CD4-positive, alpha-beta T cell (primary cell): ENCODE measurements at regions not wholly inside any gene's neighbourhood (a gene's known extent, or its start where the extent isn't known, plus 50 kb on each side); places are given as distances from the start of the nearest gene placed in this dataset.

ENCODE experiments used
- ATAC-seq: fragments of 200-7000 bp; cut with Tn5 transposase; one replicate; pipeline ENCODE4 v1.10.0; 2022; ENCODE audit warnings: mild to moderate bottlenecking; ENCODE audit not compliant: poor library complexity
- CTCF ChIA-PET: fragments of 350-600 bp; sonication (Branson Sonifier 250); formaldehyde crosslinking; loops from one replicate; lab custom pipeline; 2021; ENCODE audit warnings: antibody characterized with exemption, inconsistent platforms; lab: Charles Lee
- POLR2A ChIA-PET: fragments of 350-600 bp; sonication (Branson Sonifier 250); formaldehyde crosslinking; loops from one replicate; lab custom pipeline; 2021; ENCODE audit warnings: antibody characterized with exemption, inconsistent platforms; lab: Charles Lee
- DNase-seq, 14 experiments: peaks; one replicate each; pipeline ENCODE4 v3.0.0-alpha.2; 2013 to 2020; ENCODE audit warnings: mixed read lengths in 2 of 14
- H3K27ac ChIP-seq, 2 donors: one replicate each; pipeline versions ENCODE4 v1.5.1 to v1.7.0; 2013; ENCODE audit warnings: low read length in 2 of 2, low read depth in 1 of 2, mild to moderate bottlenecking in 1 of 2
- H3K27me3 ChIP-seq, 2 experiments: 1 replicate in 1 of 2; 2 replicates in 1 of 2; pipeline versions ENCODE4 v1.6.1 to v1.7.0; 2013; ENCODE audit warnings: low read length in 2 of 2, control low read depth in 1 of 2, mild to moderate bottlenecking in 1 of 2, moderate library complexity in 1 of 2; ENCODE audit not compliant: insufficient read depth in 2 of 2, control insufficient read depth in 1 of 2
- H3K36me3 ChIP-seq: one replicate; pipeline ENCODE4 v1.6.1; 2013; ENCODE audit warnings: low read length, control low read depth; ENCODE audit not compliant: insufficient read depth
- H3K4me1 ChIP-seq: one replicate; pipeline ENCODE4 v1.6.1; 2013; ENCODE audit warnings: low read length, control low read depth; ENCODE audit not compliant: insufficient read depth
- H3K4me3 ChIP-seq: one replicate; pipeline ENCODE4 v1.5.1; 2013; ENCODE audit warnings: mild to moderate bottlenecking, low read length, moderate library complexity
- H3K9me3 ChIP-seq, 2 experiments: 1 replicate in 1 of 2; 2 replicates in 1 of 2; pipeline versions ENCODE4 v1.6.1 to v1.7.0; 2013; ENCODE audit warnings: low read length in 2 of 2, mild to moderate bottlenecking in 2 of 2, control low read depth in 1 of 2, moderate library complexity in 1 of 2; ENCODE audit not compliant: control insufficient read depth in 1 of 2, insufficient read depth in 1 of 2
- H3K27ac Mint-ChIP-seq: one replicate; pipeline ENCODE4 v1.8.0; 2020; ENCODE audit warnings: mixed read lengths
- H3K27me3 Mint-ChIP-seq: one replicate; pipeline ENCODE4 v1.8.0; 2021; ENCODE audit warnings: mixed read lengths
- H3K36me3 Mint-ChIP-seq: one replicate; pipeline ENCODE4 v1.8.0; 2021; ENCODE audit warnings: low read depth, mixed read lengths
- H3K4me1 Mint-ChIP-seq: one replicate; pipeline ENCODE4 v1.8.0; 2021; ENCODE audit warnings: low read depth, mixed read lengths
- H3K4me3 Mint-ChIP-seq: one replicate; pipeline ENCODE4 v1.8.0; 2020; ENCODE audit warnings: mild to moderate bottlenecking, mixed read lengths
- H3K9me3 Mint-ChIP-seq: one replicate; pipeline ENCODE4 v1.8.0; 2020; ENCODE audit warnings: mixed read lengths
- intact Hi-C, 2 experiments: fragments of 100-400 bp; cut with DNase I in 1 of 2; cut with micrococcal nuclease in 1 of 2; formaldehyde crosslinking; loops; one replicate each; pipeline versions ENCODE4 v1.15.1 to v1.9.0; 2023 to 2025; cut with DNase I, micrococcal nuclease
- TF ChIP-seq, protein P1 (sequence below): fragments of 200-600 bp; IDR thresholded peaks from one replicate; pipeline ENCODE4 v1.8.0; 2022; ENCODE audit warnings: antibody characterized with exemption, mild to moderate bottlenecking

DNA sequence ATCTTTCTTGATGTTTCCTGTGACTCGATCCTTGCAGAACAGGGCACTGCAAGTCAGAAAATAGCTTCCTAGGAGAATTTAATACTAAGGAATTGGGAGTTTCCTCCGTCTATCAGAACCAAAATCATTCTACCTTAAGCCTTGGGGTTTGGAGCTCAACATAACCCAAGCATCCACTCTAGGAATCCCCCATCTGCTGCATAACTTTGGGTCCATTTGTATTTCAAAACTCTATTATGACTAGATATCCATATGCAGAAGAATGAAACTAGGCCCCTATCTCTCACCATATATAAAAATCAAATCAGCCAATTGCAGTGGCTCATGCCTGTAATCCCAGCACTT, 61.7 kb upstream of the AKAP13 start:
- H3K9me3 ChIP-seq: peaks cover 4% of the 10 kb centered on the region in 2 experiments
- no peaks in the 10 kb centered on the region for H3K27me3 Mint-ChIP-seq
- ATAC-seq (no peak), DNase-seq (no peak)
- no peaks in the 10 kb centered on the region for H3K9me3 Mint-ChIP-seq
- H3K36me3 Mint-ChIP-seq: peaks cover 14% of the 10 kb centered on the region
- ChIA-PET POLR2A (interaction anchor here (0.7 to 4.6 kb wide), 4 partner anchors 8 to 94 kb away, joined by 3 to 24 read pairs (median 8); no protein-coding TSS in a partner anchor), CTCF (interaction anchor here (1.0 to 3.5 kb wide), 4 partner anchors 10 to 62 kb away, joined by 3 to 23 read pairs (median 4); no protein-coding TSS in a partner anchor)
- H3K27ac ChIP-seq: no peak overlapping the region
- H3K27me3 ChIP-seq: no peaks in the 10 kb centered on the region
- TF ChIP-seq, protein P1, sequence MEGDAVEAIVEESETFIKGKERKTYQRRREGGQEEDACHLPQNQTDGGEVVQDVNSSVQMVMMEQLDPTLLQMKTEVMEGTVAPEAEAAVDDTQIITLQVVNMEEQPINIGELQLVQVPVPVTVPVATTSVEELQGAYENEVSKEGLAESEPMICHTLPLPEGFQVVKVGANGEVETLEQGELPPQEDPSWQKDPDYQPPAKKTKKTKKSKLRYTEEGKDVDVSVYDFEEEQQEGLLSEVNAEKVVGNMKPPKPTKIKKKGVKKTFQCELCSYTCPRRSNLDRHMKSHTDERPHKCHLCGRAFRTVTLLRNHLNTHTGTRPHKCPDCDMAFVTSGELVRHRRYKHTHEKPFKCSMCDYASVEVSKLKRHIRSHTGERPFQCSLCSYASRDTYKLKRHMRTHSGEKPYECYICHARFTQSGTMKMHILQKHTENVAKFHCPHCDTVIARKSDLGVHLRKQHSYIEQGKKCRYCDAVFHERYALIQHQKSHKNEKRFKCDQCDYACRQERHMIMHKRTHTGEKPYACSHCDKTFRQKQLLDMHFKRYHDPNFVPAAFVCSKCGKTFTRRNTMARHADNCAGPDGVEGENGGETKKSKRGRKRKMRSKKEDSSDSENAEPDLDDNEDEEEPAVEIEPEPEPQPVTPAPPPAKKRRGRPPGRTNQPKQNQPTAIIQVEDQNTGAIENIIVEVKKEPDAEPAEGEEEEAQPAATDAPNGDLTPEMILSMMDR: no peak
- peaks cover 29% of the 10 kb centered on the region for H3K4me1 ChIP-seq
- peaks cover 45% of the 10 kb centered on the region for H3K4me1 Mint-ChIP-seq
- no peak overlapping the region for H3K4me3 ChIP-seq
- no peaks in the 10 kb centered on the region for H3K36me3 ChIP-seq
- intact Hi-C loops: no loop called here
- H3K27ac Mint-ChIP-seq: peak overlapping the region; percentile 62
- no peak overlapping the region for H3K4me3 Mint-ChIP-seq

DNA sequence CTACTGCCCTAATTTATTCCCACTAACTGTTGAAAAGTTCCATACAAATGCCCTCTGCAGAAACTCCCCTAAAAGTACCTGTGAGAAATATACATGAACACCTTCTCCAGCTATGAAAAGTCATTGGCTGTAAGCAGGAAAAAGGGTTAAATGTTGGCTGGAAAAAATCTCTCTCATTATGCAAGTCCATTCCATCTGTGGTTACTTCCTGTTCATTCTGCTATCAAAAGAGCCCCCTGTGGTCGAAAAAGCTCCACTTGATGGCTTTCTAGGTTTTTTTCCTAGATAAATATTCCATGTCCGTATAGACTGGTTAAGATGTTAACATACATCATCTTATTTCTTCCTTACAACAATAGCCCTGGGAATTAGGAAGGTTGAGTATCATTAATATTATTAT, 56.2 kb upstream of the AKAP13 start:
- H3K36me3 ChIP-seq: no peaks in the 10 kb centered on the region
- no peaks in the 10 kb centered on the region for H3K27me3 Mint-ChIP-seq
- peaks cover 14% of the 10 kb centered on the region for H3K36me3 Mint-ChIP-seq
- ATAC-seq (no peak), DNase-seq (no peak)
- peaks cover 34% of the 10 kb centered on the region for H3K4me1 Mint-ChIP-seq
- TF ChIP-seq, protein P1: no peak
- H3K4me1 ChIP-seq: peaks cover 5% of the 10 kb centered on the region
- H3K9me3 Mint-ChIP-seq: no peaks in the 10 kb centered on the region
- no peak overlapping the region for H3K4me3 ChIP-seq
- no peak overlapping the region for H3K4me3 Mint-ChIP-seq
- peaks cover 4% of the 10 kb centered on the region in 2 experiments for H3K9me3 ChIP-seq
- intact Hi-C loops: no loop called here
- ChIA-PET CTCF (interaction anchor here (0.8 to 1.6 kb wide), 2 partner anchors 9 to 28 kb away, joined by 3 read pairs; no protein-coding TSS in a partner anchor), POLR2A (interaction anchor here (0.7 kb wide), 1 partner anchor 166 kb away, joined by 3 read pairs; no protein-coding TSS in a partner anchor)
- H3K27ac Mint-ChIP-seq: no peak overlapping the region
- H3K27me3 ChIP-seq: no peaks in the 10 kb centered on the region
- no peak overlapping the region for H3K27ac ChIP-seq

DNA sequence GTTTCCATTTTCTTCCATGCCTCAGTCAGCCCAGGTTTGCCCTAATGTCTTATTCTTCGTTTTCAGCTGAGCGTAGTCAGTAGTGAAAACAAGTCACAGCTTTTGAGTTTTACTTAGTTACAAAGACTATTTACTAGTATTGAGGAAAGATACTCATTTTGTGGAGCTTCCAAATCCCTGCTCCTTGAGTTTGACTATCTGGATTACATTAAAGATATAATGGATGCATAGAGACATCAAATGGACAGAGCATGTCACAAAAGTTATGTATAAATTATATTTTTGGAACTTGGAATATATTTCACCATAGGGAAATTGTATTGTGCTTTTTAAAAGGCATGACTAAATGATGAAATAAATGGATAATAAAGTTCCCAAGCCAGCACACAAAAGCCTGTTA, 54.6 kb upstream of the AKAP13 start:
- CTCF ChIA-PET: interaction anchor here (1.6 to 2.2 kb wide), 2 partner anchors 8 to 29 kb away, joined by 3 to 5 read pairs; no protein-coding TSS in a partner anchor

More for the DNA sequence above, 54.6 kb upstream of the AKAP13 start:
- H3K4me1 ChIP-seq: peaks cover 16% of the 10 kb centered on the region
- ATAC-seq: no peak
- intact Hi-C loops: no loop called here
- H3K27ac ChIP-seq: no peak overlapping the region
- TF ChIP-seq, protein P1: no peak
- no peak for DNase-seq
- Mint-ChIP-seq H3K9me3 (no peaks in the 10 kb centered on the region), H3K27me3 (no peaks in the 10 kb centered on the region), H3K27ac (no peak overlapping the region), H3K4me3 (no peak overlapping the region), H3K36me3 (peaks cover 14% of the 10 kb centered on the region), H3K4me1 (peaks cover 49% of the 10 kb centered on the region)
- POLR2A ChIA-PET: interaction anchor here (4.1 kb wide), 1 partner anchor 9 kb away, joined by 24 read pairs; no protein-coding TSS in a partner anchor
- peaks cover 4% of the 10 kb centered on the region in 2 experiments for H3K9me3 ChIP-seq
- no peak overlapping the region for H3K4me3 ChIP-seq
- H3K36me3 ChIP-seq: no peaks in the 10 kb centered on the region
- H3K27me3 ChIP-seq: no peaks in the 10 kb centered on the region
